NB4 (cell line): ENCODE measurements at regions not wholly inside any gene's neighbourhood (a gene's known extent, or its start where the extent isn't known, plus 50 kb on each side); places are given as distances from the start of the nearest gene placed in this dataset.

Experiments used
- DNase-seq: peaks from one replicate; pipeline ENCODE4 v3.0.0; 2010; ENCODE audit warnings: low read depth
- H3K4me3 ChIP-seq: one replicate; pipeline ENCODE4 v1.5.1; 2011; ENCODE audit warnings: mild to moderate bottlenecking, low read depth, low read length, moderate library complexity
- MYC ChIP-seq: IDR thresholded peaks from 2 replicates; pipeline ENCODE4 v1.6.1; 2011; ENCODE audit warnings: low read depth, low read length
- POLR2A ChIP-seq: IDR thresholded peaks from 2 replicates; pipeline ENCODE4 v1.6.1; 2011; ENCODE audit warnings: mild to moderate bottlenecking; ENCODE audit not compliant: insufficient read length; ENCODE audit errors: extremely low read depth
- TF ChIP-seq, protein P1 (sequence below): IDR thresholded peaks from one replicate; pipeline ENCODE4 v1.5.1; 2012; ENCODE audit warnings: low read depth, low read length
- TF ChIP-seq, protein P2 (sequence below): IDR thresholded peaks from 2 replicates; pipeline ENCODE4 v1.6.1; 2011; ENCODE audit warnings: low read depth, low read length

DNA sequence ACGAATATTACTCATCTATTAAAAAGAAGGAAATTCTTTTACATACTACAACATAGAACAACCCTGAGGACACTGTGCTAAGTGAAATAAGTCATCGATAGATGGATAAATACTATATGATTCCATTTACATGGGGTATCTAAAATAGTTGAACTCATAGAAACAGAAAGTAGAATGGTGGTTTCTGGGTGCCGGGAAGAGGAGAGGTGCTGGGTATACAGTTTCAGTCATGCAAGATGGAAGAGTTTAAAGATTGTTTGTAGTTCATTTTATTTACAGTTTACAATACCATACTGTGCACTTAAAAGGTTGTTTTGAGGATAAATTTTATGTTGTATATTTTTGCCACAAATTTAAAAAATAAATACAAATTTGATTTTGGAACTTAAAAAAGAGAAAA lies 267.5 kb upstream of the ITGA1 start:
- TF ChIP-seq, protein P1, sequence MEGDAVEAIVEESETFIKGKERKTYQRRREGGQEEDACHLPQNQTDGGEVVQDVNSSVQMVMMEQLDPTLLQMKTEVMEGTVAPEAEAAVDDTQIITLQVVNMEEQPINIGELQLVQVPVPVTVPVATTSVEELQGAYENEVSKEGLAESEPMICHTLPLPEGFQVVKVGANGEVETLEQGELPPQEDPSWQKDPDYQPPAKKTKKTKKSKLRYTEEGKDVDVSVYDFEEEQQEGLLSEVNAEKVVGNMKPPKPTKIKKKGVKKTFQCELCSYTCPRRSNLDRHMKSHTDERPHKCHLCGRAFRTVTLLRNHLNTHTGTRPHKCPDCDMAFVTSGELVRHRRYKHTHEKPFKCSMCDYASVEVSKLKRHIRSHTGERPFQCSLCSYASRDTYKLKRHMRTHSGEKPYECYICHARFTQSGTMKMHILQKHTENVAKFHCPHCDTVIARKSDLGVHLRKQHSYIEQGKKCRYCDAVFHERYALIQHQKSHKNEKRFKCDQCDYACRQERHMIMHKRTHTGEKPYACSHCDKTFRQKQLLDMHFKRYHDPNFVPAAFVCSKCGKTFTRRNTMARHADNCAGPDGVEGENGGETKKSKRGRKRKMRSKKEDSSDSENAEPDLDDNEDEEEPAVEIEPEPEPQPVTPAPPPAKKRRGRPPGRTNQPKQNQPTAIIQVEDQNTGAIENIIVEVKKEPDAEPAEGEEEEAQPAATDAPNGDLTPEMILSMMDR = no peak
- TF ChIP-seq MYC = no peak
- TF ChIP-seq, protein P2, sequence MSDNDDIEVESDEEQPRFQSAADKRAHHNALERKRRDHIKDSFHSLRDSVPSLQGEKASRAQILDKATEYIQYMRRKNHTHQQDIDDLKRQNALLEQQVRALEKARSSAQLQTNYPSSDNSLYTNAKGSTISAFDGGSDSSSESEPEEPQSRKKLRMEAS = no peak
- no peak for TF ChIP-seq POLR2A
- no peak for DNase-seq
- H3K4me3 ChIP-seq = no peak overlapping the region

DNA sequence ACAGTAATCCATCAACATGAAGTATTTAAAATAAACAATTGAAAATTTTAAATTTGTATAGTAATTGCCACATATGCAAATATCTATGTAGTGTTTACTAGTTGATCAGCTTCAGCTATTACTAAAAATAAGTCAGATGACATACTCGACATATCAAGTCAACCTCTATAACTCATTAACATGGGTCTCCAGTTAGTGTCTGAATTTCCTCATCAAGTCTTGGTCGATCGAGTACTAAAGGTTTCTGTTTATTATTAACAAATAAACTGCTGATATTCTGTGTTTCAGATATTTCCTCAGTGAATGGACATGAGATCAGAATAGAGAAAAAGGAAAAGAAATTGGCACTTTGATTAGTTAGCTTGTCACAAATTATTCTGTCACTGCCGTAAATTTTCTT lies 266.5 kb upstream of the ITGA1 start:
- no peak overlapping the region for H3K4me3 ChIP-seq
- TF ChIP-seq, protein P2 = no peak
- TF ChIP-seq, protein P1 = no peak
- TF ChIP-seq POLR2A (no peak), MYC (no peak)
- DNase-seq = no peak

DNA sequence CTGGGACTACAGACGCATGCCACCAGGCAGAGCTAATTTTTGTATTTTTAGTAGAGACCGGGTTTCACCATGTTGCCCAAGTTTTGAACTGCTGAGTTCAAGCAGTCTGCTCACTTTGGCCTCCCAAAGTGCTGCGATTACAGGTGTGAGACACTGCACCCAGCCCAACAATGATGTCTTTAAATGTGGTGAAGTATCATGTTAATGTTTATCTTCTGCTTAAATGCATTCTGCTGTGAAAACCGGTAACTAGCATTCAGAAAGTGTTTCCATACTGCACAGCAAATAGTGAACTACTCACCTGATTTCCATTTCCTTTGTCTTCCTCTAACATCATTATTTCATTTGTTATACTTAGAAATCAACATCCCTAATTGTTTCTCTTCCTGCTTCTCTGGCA lies 264.0 kb upstream of the ITGA1 start:
- no peak for TF ChIP-seq POLR2A
- TF ChIP-seq MYC = no peak
- TF ChIP-seq, protein P2 = no peak
- TF ChIP-seq, protein P1 = no peak
- DNase-seq = no peak

DNA sequence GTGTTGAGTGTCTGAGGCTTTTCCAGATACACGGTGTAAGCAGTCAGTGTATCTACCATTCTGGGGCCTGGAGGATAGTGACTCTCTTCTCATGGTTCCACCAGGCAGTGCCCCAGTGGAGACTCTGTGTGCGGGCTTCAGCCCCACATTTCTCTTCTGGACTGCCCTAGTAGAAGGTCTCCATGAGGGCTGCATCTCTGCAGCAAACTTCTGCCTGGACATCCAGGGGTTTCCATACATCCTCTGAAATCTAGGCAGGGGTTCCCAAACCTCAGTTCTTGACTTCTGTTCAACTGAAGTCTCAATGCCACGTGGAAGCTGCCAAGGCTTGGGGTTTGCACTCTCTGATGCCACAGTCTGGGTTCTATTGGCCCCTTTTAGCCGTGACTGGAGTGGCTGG lies 256.6 kb upstream of the ITGA1 start:
- no peak overlapping the region for H3K4me3 ChIP-seq
- TF ChIP-seq MYC (no peak), POLR2A (no peak)
- TF ChIP-seq, protein P1 = no peak
- TF ChIP-seq, protein P2 = no peak
- DNase-seq = no peak

More for the DNA sequence above, 264.0 kb upstream of the ITGA1 start:
- H3K4me3 ChIP-seq = no peak overlapping the region

DNA sequence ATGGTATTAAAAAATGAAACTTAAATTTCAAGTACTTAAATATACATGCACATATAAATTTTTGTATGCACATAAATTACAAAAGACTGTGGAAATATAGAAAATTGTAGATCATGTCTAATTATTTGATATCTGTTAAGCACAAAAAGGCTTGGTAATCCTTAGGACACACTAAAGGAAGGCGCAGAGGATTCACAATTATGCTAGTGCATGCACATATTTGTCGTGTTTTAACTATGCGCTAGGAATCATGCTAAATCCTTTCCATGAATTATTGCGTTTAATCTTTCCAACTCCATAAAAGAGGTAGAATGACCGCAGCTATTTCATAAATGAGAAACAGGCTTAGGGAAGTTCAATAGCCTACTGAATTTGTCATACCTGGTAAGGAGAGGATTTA lies 244.1 kb upstream of the ITGA1 start:
- no peak for DNase-seq
- TF ChIP-seq, protein P2 = no peak
- TF ChIP-seq MYC (no peak), POLR2A (no peak)
- TF ChIP-seq, protein P1 = no peak
- no peak overlapping the region for H3K4me3 ChIP-seq

DNA sequence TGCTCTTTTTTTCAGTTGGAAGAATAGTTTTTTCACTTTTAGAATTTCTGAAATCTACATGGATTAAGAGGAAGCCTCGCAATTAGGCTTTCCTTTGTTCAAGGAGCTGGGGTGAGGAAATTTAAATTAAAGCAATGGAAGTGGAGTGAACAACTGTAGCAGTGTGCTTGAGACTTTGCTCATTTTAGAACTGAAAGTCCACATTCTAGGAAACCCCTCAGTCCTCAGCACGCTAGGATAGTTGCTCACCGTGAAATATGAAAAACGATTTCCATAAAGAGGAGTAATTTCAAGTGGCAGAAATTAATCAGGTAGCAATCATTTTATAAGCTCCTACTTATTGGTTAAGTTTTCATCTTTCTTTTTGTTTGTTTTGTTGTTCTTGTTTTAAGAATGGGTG lies 243.0 kb upstream of the ITGA1 start:
- H3K4me3 ChIP-seq = no peak overlapping the region
- no peak for DNase-seq
- TF ChIP-seq, protein P1 = no peak
- TF ChIP-seq MYC = no peak
- TF ChIP-seq POLR2A = no peak
- TF ChIP-seq, protein P2 = no peak
